ENCODE measurements at regions not wholly inside any gene's neighbourhood (a gene's known extent, or its start where the extent isn't known, plus 50 kb on each side); places are given as distances from the start of the nearest gene placed in this dataset.
"Not testable (repeated sequence)": the region's sequence is repeated elsewhere in the genome, so short reads cannot be mapped to it uniquely, and the experiment has no call there.

GRCh38 chr5:34329201-34329600 is 286.2 kb upstream of the C1QTNF3 start:
- DNase-seq (ENCODE audit: low read depth), result not testable (repeated sequence)

- not testable (repeated sequence) for DNase-seq (ENCODE audit: low read depth)
Measured at GRCh38 chr5:34329611-34330108, 286.6 kb upstream of the C1QTNF3 start.

GRCh38 chr5:34331928-34332454 is 289.0 kb upstream of the C1QTNF3 start:
- not testable (repeated sequence) for DNase-seq (ENCODE audit: low read depth)

DNA sequence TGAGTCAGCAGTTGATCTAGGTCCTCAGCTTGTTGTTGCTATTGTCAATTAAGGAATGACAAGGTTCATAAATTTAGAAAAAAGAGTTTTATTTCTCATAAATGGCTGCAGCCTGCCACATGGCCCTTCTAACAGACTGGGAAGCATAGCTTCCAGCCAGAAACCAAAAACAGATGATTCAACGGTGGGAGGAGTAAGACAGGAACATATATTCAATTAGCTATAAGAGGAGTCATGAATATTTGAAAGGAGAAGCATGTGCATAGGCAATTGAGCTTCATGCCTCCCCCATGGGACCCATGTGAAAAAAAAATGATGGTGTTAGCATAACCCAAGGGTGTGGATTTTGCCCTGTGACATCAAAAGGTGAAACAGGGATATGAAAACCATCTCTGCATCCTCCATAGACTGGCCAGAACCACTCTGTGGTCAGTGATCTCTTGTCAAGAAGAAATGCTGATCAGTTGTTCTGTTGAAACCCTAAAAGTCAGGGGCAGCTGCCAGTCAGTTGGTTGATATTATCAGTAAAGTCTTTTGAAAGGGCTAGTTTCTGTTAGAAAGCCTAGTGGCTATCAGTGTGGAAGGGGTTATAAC is 296.5 kb upstream of the C1QTNF3 start:
- DNase-seq (ENCODE audit: low read depth), result not testable (repeated sequence)

DNA sequence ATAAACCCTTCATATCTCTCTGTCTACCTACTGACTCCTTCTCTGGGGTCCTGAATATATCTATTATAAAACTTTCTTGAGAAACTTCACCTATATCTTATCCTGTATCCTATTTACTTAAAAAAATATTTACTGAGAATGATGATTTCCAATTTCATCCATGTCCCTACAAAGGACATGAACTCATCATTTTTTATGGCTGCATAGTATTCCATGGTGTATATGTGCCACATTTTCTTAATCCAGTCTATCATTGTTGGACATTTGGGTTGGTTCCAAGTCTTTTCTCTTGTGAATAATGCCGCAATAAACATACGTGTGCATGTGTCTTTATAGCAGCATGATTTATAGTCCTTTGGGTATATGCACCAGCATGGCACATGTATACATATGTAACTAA is 301.7 kb upstream of the RAI14 start:
- not testable (repeated sequence) for DNase-seq (ENCODE audit: low read depth)

- DNase-seq (ENCODE audit: low read depth), result not testable (repeated sequence)
Measured at GRCh38 chr5:34371417-34371816, 284.7 kb upstream of the RAI14 start.

- not testable (repeated sequence) for DNase-seq (ENCODE audit: low read depth)
Measured at GRCh38 chr5:34371817-34372216, 284.3 kb upstream of the RAI14 start.

GRCh38 chr5:34372739-34373138 is 283.4 kb upstream of the RAI14 start:
- DNase-seq (ENCODE audit: low read depth), result not testable (repeated sequence)

GRCh38 chr5:34377651-34378050 is 278.5 kb upstream of the RAI14 start:
- not testable (repeated sequence) for DNase-seq (ENCODE audit: low read depth)

- not testable (repeated sequence) for DNase-seq (ENCODE audit: low read depth)
Measured at GRCh38 chr5:34378498-34378897, 277.6 kb upstream of the RAI14 start.

GRCh38 chr5:34388754-34389153 is 267.4 kb upstream of the RAI14 start:
- DNase-seq (ENCODE audit: low read depth), result not testable (repeated sequence)

DNA sequence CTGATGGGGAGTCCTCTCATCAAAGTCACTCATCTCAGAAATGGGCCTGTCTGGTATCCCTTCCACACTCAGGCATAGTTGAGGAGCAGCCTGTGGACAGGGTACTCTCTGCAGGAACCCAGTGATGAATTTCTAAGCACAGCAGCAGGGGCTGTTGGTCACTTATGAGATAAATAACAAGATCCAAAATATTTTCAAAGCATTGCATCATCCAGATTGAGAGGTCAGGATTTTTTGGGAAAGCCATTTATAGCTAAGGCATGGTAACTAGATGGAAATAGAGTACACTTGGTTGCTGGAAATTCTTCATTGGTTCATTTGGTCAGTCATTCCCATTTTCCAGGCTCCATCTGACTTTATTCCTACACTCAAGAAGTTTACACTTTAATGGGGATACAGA is 246.8 kb upstream of the RAI14 start:
- DNase-seq (ENCODE audit: low read depth), result no peak

DNA sequence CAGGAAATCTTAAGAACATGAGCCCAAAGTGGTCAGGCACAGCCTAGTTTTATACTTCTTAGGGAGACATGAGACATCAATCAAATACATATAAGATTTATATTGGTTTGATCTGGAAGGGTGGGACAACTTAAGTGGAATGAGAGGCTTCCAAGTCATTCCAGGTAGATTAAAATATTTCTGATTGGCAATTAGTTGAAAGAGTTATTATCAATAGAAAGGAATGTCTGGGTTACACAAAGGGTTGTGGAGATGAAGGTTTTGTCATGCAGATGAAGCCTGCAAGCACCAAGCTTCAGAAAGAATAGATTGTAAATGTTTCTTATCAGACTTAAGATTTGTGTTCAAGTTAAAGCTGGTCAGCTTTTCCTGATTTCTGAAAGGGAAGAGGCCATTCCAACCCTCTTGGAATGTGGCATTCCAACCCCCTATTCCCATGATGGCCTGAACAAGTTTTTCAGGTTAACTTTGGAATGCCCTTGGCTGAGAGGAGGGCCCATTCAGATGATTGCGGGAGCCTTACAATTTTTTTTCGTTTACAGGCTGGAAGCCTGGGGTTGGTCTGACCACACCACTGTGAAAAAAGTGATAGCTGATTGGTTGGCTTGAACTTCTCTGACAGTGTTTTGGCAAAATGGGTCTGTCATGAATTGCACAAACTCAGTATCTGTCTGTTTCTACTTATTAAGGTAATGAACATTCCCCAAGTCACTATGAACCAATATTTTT is 245.6 kb upstream of the RAI14 start:
- DNase-seq (ENCODE audit: low read depth), result no peak

DNA sequence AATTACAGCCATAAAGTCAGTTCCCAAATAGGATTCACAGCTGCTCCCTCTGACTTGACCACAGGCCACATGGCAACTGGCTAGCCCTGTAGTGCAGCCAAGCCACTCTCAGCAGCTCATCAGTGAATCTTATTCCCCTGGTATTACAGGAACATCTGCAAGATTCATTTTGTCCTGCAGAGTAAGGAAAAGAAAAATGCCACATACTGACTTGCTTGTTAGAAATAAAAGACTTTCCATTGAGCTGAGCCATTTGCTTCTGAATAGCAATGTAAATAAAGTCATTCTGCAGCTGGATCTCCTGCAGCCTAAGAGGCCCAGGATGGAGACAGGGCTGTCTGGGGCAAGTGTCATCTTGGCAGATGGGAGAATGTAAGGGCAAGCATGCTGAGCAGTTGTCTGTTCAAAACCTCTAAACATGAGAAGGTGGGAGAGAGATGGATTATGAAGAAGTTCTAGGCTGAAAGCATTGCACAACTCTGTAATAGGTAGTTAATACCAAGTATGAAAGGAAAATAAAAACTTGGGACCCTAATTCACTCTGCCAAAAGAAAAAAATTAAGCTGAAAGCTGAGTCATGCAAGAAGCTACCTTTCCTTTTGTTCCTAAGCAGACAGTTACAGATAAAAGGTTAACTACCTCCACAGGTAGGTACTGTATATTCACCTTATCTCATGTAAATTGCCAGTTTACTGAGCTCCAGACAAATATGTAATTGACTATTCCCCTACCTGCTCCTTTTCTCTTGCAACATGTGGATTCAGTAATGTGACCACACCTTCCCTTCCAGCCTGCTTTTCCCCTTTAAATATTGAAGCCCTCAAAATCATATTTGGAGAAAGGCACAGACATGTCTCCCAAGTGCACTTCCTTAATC is 244.4 kb upstream of the RAI14 start:
- no peak for DNase-seq (ENCODE audit: low read depth)

DNA sequence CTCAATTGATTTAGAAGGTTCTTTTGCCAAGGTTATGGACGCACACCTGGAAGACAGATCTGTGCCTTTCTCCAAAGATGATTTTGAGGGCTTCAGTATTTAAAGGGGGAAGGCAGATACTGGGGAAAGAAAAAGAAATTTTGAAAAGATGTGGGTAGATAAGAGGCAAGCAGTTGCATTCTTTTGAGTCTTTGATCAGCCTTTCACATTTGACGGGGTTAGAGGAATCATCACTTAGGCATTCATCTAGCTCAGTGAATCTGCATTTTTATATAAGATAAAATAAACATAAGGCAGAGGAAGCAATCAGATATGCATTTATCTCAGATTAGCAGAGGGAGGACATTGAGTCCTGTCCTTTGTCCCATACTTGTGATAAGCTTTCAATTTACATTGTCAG is 243.4 kb upstream of the RAI14 start:
- DNase-seq (ENCODE audit: low read depth), result no peak

GRCh38 chr5:34415559-34416198 is 240.4 kb upstream of the RAI14 start:
- no peak for DNase-seq (ENCODE audit: low read depth)

- no peak for DNase-seq (ENCODE audit: low read depth)
Measured at GRCh38 chr5:34416501-34417008, 239.6 kb upstream of the RAI14 start.

DNA sequence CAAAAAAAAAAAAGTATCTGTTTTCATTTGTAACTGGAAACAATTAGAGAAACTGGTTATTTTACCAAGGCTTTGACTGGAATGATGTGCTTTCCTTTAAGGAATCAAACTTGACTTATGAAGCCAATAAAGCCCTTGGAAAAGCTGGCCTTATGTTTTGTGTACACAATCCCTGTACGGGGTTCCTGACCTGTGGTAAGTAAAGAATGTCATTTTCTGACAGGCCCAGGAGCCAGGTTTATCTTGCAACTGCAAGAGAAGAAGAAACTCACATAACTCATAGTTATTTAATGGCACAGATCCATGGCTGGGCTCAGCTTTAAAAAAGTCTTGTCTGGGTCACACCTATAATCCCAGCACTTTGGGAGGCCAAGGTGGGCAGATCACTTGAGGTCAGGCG is 235.9 kb upstream of the RAI14 start:
- DNase-seq (ENCODE audit: low read depth), result not testable (repeated sequence)

DNA sequence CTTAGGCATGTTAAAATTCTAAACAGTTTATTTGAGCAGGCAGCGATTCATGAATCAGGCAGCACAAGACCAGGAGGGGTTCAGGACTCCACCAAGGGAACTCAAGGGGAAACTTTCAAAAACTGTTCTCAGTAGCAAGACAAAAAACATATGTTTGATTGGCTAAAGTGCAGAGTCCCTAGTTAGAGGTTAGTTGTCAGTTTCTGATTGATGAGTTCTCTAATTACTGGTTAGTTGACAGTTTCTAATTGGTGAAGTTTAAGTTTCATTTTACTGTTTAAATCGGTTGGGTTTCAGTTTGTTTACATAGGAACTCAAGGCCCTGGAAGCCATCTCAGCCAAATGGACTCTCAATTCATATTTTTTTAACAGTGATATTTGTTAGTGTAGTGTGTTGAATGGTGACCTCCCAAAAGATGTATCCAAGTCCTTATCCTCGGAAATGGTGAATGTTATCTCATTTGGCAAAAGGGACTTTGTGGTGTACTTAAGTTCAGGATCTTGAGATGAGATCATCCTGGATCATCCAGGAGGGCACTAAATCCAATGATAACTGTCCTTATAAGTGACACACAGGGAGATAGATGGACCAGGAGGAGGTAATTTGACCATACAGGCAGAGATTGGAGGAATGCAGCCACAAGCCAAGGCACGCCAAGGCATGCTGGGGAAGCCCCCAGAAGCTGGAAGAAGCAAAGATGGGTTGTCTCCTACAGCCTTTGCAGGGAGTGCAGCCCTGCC is 219.2 kb upstream of the RAI14 start:
- no peak for DNase-seq (ENCODE audit: low read depth)

- no peak for DNase-seq (ENCODE audit: low read depth)
Measured at GRCh38 chr5:34439601-34440000, 216.5 kb upstream of the RAI14 start.

- not testable (repeated sequence) for DNase-seq (ENCODE audit: low read depth)
Measured at GRCh38 chr5:34441767-34442166, 214.4 kb upstream of the RAI14 start.
